Midbrain (tissue), 1 donor: ENCODE measurements at regions not wholly inside any gene's neighbourhood (a gene's known extent, or its start where the extent isn't known, plus 50 kb on each side); places are given as distances from the start of the nearest gene placed in this dataset.
A peak's percentile ranks its signal among the peaks of the same experiment; 100 is the strongest.
"Not testable (repeated sequence)": the region's sequence is repeated elsewhere in the genome, so short reads cannot be mapped to it uniquely, and the experiment has no call there.

Experiments
- DNase-seq: peaks from one replicate; lab custom pipeline; 2025; lab: John Stamatoyannopoulos, UW

DNA sequence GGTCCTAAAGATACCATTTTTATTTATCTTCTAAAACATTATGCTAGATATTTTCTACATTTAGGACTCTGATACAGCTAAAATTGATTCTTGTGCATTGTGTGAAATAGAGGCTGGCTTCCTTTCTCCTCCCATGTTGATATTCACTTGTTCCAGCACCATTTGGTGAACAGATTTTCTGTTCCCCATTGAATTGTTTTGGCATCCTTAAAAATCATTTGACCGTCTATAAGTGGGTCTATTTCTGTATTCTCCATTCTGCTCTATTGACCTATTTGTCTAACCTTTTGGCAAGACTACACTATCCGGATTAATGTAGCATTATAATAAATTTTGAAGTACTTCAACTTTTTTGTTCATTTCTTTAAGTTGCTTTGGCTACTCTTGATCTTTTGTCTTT, 2689.2 kb downstream of the PCDH9 start:
- no peak for DNase-seq

DNA sequence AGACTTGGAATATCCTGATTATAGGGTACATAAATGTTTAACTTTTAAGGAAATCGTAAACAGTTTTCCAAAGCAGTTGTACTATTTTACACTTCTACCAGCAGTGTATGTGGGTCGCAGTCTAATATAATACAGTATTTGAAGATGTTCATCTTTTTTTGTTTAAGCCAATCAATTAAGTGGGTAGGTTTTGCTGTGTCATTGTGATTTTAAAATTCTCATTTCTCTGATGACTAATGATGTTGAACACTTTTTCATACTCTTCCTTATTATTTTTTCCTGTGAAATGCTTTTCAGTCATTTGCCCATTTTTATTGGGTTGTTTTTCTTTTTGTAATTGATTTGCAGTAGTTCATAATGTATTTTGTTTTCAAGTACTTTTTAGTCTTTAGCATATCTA, 2689.7 kb downstream of the PCDH9 start:
- no peak for DNase-seq

DNA sequence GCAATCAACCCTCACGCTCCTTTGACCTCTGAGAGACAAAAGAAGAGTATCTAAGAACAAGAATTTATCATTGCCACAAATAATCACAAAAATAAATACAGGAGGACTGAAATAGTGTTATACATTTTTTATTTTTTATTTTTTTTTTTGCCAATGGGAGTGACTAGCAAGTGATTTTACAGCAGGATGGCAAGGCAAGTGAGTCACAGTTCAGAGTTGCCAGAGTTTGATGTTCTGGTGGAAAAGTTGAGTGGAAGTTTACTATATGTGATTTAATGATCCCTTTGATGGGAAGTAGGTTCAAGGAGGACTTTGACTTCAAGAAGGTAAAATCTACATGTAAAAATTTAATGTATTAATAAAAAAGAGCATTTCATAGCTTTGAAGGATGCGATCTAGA, 2691.4 kb downstream of the PCDH9 start:
- DNase-seq, result no peak

DNA sequence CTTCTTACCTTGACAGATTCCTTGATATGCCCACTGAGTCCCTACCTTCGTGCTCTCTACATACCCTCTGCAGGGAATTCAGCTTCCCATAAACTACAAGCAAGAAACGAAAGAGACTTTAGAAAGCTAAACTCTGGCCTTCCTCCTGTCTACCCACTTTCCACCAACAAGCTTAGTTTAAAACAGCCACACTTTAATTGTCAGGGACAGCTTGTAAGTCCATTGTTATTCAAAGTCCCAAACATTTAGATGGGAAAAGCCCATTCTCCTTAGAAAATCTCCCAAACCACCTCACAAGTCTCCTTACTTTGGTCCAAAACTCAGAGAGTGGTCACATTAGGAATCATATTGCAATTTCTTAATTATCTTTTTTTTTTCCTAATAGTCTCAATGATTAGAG, 2695.8 kb downstream of the PCDH9 start:
- DNase-seq, result no peak

DNA sequence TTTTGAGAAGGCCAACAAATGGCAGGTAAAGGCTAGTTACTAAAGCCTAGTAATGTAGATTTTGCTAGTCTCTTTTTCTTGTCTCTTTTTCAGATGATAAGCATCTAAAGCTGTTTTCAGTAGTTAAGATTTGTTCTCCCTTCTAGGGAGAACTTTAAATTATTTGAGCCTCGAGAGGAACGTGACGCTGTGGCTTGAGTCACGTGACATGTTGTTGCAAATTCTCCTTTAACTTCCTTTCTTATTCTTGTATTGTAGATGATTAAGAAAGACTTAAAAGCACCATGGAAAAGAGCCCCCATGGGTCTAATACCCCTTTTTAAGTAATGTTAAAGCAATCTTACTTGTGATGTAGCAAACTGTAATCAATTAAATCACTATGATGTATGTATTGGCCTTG, 2698.7 kb downstream of the PCDH9 start:
- no peak for DNase-seq

DNA sequence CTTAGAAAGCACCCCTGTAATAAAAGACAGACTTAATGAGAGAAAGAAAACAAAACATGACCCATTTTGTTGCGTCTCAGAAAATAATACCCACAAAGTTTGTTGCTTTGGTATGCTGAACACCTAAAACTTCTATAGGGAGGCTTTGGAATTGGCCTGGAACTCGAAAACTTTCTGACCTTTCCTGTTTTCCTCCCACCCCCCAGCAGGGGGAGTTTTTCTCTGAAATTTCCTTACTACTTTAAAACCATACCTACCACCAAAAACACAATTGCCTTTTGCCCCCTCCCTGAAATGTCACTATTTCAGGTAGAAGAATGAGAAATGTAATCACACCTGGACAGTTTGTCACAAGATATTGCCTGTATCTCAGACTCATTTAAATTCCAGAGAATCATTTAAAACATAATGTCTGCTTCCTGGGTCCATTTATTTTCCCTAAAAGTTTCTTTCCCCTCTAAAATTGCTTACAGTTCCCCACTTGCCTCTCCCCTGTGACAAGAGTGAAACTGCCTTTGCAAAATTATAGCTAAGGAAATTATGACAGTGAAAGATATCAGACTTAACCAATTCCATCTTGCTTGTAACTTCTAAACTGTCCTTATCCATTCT, 2700.2 kb downstream of the PCDH9 start:
- DNase-seq, result no peak

DNA sequence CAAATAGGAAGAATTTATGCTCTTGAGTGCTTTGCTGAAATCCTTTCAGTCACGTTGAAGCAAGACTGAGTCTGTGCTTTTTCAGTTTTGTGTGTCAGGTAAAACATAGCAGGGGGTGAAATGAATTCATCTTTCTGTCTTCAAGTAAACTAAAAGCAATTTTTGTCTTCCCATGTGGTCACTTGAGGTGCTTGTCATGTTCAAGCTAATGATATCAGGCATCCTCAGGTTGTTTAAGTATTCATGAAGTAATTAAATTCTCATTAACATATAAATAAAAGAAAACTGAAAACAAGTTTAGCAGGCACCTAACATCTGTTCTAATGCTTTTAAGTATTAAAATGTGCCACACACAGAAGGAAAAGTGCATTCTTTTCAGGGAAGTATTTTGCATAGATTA, 2701.3 kb downstream of the PCDH9 start:
- DNase-seq, result no peak

DNA sequence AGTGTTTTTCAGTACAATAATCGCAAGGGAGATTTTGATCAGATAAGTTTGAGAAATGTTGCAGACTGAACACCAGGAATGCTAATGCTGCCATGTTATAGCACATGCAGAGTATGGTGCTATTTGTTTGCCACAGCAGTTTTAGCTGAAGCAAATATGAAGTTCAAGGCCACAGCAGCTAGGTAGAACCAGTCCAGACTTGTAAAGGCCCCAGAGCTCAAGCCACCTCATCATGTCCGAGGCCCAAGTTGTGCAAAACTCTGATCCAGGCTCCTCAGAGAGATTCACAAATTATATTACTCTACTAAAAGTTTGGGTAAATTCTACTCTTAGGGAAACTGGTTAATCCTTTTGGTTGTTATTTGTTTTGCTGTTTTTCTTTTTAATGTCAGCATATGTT, 2702.6 kb downstream of the PCDH9 start:
- no peak for DNase-seq

DNA sequence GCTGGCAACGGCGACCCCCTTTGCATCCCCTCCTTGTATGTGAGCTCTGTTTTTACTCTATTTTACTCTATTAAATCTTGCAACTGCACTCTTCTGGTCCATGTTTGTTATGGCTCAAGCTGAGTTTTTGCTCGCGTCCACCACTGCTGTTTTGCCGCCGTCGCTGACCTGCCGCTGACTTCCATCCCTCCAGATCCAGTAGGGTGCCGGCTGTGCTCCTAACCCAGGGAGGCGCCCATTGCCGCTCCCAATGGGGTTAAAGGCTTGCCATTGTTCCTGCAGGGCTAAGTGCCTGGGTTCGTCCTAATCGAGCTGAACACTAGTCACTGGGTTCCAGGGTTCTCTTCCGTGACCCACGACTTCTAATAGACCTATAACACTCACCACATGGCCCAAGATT, 2704.4 kb downstream of the PCDH9 start:
- no peak for DNase-seq

DNA sequence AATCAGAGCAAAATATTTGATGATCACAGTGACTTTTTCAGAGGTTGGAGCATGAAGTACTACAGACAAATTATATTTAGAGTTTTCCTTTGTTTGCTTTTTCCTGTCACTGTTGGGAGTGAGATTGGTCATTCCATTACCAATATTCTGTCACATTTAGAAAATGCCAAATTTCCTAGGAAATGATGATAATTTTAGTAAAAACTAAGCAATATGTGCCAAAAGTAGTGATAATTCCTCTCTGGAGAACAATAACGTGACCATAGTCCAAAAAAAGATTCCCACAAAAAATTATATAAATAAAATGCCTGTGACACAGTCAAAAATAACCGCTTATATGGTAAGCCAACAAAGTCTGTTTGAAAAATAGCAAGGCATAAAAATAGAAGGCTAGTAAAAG, 2719.4 kb downstream of the PCDH9 start:
- no peak for DNase-seq

DNA sequence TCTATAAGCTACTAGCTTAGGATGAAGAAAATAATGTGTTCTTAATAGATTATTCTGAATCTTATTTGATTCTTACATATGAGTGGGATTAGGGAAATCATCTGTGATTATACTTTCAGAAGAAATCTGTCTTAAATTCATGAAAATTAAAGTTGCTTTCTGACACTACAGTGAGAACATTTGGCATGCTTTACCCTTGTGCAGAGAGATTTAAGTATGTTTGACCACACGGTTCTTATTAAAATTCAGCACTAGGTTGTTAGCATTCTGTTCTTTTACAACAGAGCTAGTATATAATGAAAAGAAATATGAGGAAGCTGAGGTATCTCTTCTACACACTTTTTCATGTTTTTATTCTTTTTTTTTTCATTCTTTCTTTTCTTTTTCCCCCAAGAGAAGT, 2723.9 kb downstream of the PCDH9 start:
- DNase-seq, result no peak

DNA sequence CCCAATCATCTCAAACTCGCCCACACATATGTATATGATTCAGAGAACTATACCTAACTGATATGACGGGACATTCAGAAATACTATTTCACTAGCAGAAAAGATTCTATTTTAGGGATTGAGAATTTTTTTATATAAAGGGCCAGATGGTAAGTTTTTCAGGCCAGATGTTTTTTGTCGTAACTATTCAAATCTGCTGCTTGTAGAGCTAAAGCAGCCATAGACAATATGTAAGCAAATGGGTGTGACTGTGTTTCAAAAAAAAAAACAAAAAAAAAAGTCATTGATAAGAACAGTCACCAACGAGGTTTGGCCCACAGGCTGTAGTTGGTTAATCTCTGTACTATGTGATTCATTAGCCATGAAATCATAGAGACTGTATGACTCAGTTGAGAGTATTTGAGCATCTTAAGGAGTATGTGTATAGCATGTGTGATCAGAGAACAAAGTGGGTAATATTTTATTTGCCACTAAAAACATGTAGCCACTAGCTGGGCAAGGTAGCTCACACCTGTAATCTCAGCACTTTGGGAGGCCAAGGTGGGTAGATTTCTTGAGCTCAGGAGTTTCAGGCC, 2724.7 kb downstream of the PCDH9 start:
- DNase-seq, result no peak

DNA sequence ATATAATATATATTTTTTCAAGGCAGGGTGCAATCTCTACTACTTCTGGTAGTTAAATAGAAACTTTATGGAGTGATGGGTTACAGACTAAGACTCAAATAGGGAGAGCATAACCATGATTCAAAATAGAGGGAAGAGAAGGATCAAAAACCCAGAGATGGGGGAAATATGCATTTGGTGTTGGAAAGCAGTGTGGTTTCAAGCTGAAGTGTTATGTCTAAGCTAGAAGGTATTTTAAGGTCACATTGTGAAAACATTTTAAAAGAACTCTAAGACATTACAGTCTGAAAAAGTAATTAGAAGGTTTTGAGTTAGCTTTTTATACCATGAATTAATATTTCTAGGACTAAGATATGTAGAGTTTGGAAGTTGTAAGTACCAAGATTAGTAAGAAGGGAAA, 2741.4 kb downstream of the PCDH9 start:
- DNase-seq, result no peak

DNA sequence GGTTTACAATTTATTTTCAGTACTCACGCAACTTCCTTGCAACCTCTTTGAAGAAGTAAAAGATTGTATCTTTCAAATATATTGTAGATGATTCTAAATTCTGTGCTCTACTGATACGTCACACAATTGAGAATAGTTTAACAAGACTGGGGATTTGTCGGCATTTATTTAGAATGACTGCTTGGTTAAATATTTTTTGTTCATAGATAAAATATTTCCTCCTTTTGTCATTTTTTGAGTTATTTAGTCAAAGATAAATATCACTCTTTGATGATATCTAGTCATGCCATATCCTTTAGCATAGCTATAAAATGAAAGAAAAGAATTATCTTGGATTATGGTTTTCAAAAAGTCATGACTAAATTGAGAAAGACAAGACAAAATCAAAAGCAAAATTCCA, 2747.8 kb downstream of the PCDH9 start:
- DNase-seq, result no peak

DNA sequence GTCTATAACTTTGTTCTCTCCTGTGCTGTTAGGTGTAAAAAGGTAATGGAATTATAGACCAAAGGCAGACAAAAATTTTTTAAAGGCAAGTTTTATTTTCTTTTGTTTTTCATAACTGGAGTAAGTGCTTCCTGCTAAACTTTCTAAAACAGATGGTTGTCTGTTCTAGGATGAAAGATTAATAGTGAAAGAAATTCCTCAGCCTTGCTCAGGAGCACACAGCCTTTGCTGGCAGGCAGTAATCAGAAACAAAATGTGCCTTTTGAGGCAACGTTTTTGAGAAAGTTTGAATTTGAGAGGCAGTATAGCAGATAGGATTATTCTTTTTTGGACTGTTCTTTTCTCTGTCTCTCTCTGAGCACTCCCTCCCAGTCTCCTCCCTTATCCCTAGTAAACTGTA, 2749.5 kb downstream of the PCDH9 start:
- DNase-seq, result no peak

DNA sequence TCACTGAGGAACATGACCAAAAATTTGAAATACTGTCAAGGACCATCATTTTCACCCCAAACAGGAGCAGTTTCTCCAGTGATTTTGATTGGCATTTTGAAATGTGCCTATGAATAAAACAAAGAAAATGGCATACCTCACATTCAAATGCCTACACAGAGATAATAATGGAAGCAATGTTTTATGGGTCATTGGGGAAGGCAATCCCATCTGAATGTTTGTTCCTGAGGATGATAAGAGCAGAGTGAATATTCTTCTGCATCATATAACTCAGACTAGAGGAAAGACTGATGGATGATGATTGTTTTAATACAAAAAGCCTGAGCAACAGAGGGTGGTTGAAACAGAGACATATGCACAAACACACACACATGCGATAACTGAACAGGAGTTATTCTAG, 2749.9 kb downstream of the PCDH9 start:
- DNase-seq, result no peak

DNA sequence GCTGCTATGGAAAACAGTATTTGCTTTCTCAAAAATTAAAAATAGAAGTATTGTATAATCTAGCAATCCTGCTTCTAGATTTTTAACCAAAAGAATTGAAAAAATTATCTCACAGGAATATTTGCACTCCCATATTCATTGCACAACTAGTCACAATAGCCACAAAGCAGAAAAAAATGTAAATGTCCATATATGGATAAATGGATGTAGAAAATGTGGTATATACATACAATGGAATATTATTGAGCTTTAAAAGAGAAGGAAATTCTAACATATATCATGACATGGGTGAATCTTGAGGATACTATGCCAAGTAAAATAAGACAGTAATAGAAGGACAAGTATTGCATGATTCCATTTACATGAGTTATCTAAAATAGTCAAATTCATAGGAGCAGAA, 2753.0 kb downstream of the PCDH9 start:
- DNase-seq, result no peak

DNA sequence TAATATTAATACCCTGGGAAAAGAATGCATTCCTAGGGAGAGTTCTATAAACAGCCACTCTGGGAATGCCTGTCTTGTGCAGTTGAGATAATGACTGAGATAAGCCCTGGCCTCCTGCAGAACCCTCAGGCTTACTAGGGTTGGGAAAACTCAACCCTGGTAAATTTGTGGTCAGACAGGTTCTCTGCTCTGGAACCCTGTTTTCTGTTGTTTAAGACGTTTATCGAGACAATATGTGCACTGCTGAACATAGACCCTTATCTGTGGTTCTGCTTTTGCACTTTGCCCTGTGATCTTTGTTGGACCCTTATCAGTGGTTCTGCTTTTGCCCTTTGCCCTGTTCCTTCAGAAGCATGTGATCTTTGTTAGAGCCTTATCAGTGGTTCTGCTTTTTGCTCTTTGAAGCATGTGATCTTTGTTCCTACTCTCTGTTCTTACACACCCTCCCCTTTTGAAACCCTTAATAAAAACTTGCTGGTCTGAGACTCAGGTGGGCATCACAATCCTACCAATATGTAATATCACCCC, 2754.0 kb downstream of the PCDH9 start:
- not testable (repeated sequence) for DNase-seq

DNA sequence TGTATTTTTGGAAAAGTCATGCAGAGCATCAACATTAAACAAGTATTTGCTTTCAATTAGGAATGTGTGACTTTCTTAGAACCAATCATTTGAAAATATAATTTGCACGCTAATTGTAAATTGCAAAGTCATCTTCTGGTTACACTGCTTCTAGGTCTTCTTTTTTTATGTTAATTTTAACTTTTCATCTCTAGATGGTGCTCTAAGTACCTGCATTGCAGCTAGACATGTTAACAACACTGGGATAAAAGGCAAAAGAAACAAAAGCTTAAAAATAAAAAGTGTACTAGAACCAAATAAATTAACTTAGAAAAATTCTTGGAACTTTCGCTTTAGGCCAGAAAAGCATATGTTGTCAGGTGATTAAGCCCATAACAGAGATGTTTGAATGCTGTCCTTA, 2758.2 kb downstream of the PCDH9 start:
- DNase-seq, result peak; percentile 5

DNA sequence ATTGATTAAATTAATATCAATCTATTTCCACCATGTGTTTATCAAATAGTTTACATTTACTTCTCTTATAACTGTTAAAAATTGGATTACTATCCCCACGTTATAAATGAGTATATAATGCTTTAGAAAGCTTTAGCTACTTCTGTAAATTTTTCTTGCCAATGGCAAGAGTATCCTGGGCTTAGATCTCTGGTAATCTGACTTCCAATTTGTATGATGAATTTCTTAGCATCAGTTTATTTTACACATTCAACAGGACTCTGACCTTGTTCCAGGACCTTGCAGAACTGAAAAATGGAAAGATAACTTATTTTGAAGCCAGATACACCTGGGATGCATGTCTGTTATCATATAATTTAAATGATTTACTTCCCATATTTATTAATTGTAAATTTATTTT, 2759.4 kb downstream of the PCDH9 start:
- DNase-seq, result no peak

DNA sequence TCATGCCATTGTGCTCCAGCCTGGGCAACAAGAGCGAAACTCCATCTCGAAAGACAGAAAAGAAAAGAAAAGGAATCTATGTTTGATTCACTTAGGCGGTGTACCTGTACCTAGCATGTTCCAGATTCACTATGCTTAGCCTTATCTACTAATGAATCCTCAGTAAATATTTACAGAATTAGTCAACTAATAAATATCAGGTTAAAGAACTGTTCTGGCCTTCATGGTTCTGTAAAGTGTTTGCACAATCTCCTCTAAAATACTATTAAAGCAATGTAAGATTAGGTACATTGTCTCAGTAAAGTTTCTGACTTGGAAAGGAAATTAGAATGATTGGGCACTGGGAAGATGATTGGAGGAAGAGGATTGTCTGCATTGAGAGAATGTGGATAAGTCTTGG, 2770.4 kb downstream of the PCDH9 start:
- DNase-seq, result no peak

DNA sequence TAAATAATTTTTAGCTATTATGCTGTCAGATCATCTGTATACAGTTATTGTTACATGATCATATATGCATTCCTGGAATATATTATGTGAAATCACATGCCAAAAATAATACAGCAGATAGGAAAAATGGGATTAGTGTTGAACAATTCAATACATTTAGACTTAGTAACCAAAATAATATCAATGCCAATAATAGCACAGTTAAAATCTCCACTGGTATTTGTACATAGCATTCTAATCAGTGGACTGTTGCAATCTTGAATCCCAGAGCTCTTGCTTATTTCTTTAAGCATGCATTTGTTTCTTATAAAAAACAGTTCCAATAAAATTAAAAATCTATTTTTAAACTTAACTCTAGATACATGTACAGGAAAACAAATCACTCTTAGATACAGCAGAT, 2772.2 kb downstream of the PCDH9 start:
- no peak for DNase-seq

DNA sequence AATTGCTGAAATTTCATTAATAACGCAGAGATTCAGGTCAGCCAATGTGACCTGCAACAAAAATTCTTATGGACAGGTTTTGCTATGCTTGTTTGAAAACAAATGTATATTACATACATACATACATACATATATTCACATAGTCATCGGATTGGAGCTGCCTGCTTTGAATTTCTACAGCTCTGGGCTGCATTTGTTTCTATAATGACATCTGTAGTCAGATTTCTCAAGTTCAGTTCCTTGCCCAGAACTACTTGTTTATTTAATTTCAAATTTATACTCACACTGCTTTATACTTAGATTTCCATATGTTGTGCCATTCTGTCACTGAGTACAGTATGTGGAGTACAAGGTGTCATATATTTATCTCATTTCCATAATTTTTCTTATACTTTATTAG, 2775.0 kb downstream of the PCDH9 start:
- DNase-seq, result no peak

DNA sequence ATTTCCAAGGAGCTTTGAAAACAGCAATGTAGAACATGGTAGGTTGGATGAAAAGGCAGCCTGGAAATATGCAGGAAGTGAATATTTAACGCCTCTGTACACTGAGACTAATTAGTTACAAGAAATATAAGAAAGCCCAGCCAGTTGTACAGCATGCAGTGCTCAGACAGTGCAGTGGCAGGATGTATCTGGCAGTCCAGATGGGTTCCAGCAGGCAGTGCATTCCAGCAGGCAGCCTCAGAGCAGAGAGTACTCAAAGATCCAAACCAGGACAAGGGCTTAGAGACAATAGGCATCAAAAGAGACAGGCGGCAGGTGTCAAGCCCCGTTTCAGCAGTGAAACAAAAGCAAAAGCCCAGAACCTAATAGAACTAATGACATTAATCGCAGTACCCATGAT, 2776.3 kb downstream of the PCDH9 start:
- no peak for DNase-seq
